ENCODE measurements at regions not wholly inside any gene's neighbourhood (a gene's known extent, or its start where the extent isn't known, plus 50 kb on each side); places are given as distances from the start of the nearest gene placed in this dataset.
"Not testable (repeated sequence)": the region's sequence is repeated elsewhere in the genome, so short reads cannot be mapped to it uniquely, and the experiment has no call there.

DNA sequence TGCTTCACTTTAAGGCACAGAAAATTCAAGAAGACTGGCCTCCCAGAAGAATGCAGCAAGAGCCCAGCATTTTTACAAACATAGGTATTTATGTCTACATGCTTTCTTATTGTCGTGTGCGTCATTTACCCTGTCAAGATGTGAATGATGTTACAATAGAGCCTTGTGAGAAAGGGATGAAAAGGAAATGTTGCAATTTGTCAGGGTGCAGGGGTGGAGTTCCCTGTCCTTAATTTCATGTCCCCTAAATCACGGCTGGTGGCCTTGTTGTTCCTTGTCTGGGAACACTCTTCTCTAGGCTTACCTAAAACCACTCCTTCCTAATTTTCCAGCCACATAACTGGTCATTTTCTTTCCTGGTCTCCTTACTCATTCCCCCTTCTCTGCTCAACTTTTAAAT, 194.2 kb downstream of the TXNL1 start:
- Mint-ChIP-seq H3K9me3 (ENCODE audit: low read depth) (peaks cover 19% of the 10 kb centered on the region), H3K4me3 (ENCODE audit: unreplicated experiment) (no peak overlapping the region), H3K27me3 (ENCODE audit: low read depth) (no peaks in the 10 kb centered on the region), H3K27ac (ENCODE audit: unreplicated experiment) (no peak overlapping the region), H3K36me3 (ENCODE audit: low read depth) (no peaks in the 10 kb centered on the region), H3K4me1 (ENCODE audit: low read depth) (no peaks in the 10 kb centered on the region)
- TF ChIP-seq, protein P1, sequence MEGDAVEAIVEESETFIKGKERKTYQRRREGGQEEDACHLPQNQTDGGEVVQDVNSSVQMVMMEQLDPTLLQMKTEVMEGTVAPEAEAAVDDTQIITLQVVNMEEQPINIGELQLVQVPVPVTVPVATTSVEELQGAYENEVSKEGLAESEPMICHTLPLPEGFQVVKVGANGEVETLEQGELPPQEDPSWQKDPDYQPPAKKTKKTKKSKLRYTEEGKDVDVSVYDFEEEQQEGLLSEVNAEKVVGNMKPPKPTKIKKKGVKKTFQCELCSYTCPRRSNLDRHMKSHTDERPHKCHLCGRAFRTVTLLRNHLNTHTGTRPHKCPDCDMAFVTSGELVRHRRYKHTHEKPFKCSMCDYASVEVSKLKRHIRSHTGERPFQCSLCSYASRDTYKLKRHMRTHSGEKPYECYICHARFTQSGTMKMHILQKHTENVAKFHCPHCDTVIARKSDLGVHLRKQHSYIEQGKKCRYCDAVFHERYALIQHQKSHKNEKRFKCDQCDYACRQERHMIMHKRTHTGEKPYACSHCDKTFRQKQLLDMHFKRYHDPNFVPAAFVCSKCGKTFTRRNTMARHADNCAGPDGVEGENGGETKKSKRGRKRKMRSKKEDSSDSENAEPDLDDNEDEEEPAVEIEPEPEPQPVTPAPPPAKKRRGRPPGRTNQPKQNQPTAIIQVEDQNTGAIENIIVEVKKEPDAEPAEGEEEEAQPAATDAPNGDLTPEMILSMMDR (IDR thresholded peaks at IDR 0.05), result no peak
- no peak for DNase-seq (ENCODE audit: low spot score)

DNA sequence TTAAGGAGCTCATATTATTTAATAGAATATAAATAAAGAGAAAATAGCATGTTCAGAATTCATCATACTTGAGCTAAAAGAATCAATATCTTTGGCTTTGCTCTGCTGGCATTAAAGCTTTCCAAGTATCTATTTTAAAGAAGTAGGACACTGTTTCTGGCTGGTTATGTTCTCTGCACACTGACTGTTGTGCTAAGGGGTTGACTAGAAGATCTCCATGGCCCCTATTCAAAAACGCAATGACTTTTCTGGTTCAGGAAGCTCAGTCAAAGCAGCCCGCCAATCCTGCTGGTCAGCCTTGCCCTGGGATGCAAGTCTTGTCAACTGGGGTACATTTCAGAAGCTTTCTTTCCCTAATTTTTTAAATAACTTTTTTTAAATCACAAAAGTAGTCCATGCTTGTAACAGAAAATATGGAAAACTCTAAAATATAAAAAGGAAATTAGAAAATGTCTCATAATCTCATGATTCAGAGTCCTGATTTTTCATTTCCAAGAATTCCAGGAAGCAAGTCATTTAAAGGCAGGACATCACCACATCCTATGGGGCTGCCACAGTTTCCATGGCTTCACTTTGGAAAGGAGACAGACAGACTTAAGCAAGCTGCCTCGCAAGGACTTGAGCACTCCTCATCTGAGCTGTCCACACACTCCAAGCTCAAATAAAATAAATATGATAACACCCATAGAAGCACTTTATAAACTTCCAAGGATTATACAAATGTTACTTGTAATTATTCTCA, 195.1 kb downstream of the TXNL1 start:
- Mint-ChIP-seq H3K4me3 (ENCODE audit: unreplicated experiment) (no peak overlapping the region), H3K9me3 (ENCODE audit: low read depth) (peaks cover 19% of the 10 kb centered on the region), H3K36me3 (ENCODE audit: low read depth) (no peaks in the 10 kb centered on the region), H3K27ac (ENCODE audit: unreplicated experiment) (no peak overlapping the region), H3K27me3 (ENCODE audit: low read depth) (no peaks in the 10 kb centered on the region), H3K4me1 (ENCODE audit: low read depth) (no peaks in the 10 kb centered on the region)
- TF ChIP-seq, protein P1 (IDR thresholded peaks at IDR 0.05), result no peak
- DNase-seq (ENCODE audit: low spot score), result no peak

DNA sequence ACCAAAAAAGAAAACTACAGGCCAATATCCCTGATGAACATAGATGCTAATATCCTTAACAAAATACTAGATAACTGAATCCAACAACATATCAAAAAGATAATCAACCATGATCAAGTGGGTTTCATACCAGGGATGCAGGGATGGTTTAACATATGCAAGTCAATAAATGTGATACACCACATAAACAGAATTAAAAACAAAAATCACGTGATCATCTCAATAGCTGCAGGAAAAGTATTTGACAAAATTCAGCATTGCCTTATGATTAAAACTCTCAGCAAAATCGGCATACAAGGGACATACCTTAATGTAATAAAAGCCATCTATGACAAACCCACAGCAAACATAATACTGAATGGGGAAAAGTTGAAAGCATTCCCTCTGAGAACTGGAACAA, 199.9 kb downstream of the TXNL1 start:
- not testable (repeated sequence) for H3K27ac Mint-ChIP-seq (ENCODE audit: unreplicated experiment)

DNA sequence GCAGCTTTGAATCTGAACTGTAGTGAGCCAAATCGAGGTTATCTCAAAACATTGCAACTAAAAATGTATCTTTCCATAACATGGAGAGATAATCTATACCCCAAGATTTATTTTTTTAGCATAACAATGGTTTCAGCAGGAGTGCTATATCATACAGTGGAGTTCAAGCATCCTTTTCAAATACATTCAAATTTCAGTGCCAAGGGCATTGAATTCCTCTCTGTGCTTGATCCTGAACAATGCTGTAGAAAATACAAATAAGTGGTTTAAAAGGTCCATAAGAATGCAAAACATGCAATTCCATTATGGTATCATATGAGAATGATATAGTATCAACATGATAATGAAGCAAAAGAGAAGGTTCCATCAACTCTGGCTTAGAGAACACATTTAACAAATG, 201.7 kb downstream of the TXNL1 start:
- H3K27ac Mint-ChIP-seq (ENCODE audit: unreplicated experiment), result no peak overlapping the region
- no peak overlapping the region for H3K4me3 Mint-ChIP-seq (ENCODE audit: unreplicated experiment)
- H3K4me1 Mint-ChIP-seq (ENCODE audit: low read depth), result peaks cover under 1% of the 10 kb centered on the region
- H3K27me3 Mint-ChIP-seq (ENCODE audit: low read depth), result no peaks in the 10 kb centered on the region
- peaks cover 13% of the 10 kb centered on the region for H3K9me3 Mint-ChIP-seq (ENCODE audit: low read depth)
- H3K36me3 Mint-ChIP-seq (ENCODE audit: low read depth), result no peaks in the 10 kb centered on the region
- TF ChIP-seq, protein P1 (IDR thresholded peaks at IDR 0.05), result no peak
- DNase-seq (ENCODE audit: low spot score), result no peak

More for the DNA sequence above, 199.9 kb downstream of the TXNL1 start:
- not testable (repeated sequence) for H3K27me3 Mint-ChIP-seq (ENCODE audit: low read depth); DNase-seq (ENCODE audit: low spot score); H3K36me3 Mint-ChIP-seq (ENCODE audit: low read depth); H3K4me1 Mint-ChIP-seq (ENCODE audit: low read depth); H3K4me3 Mint-ChIP-seq (ENCODE audit: unreplicated experiment)
- peaks cover 19% of the 10 kb centered on the region for H3K9me3 Mint-ChIP-seq (ENCODE audit: low read depth)

DNA sequence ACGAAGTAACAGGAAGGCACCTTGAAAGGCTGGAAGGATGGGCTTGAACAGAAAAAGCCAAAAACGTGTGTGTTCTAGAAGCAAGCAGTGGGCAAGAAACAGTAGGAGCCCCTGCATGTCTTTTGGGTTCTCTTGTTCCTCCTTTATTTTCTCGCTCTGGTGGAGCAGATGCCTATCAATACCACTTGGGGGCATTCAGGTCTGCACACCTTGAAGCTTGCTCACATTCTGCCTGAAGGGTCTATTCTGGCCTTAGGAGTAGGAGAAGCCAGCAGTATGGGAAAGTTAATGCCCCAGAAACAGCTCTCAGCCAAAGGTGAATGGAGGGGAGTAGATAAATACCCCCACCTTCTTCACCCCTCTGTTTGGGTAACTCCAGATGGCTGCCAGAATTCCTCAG, 204.5 kb downstream of the TXNL1 start:
- no peak overlapping the region for H3K4me3 Mint-ChIP-seq (ENCODE audit: unreplicated experiment)
- DNase-seq (ENCODE audit: low spot score), result no peak
- TF ChIP-seq, protein P1 (IDR thresholded peaks at IDR 0.05), result no peak
- H3K4me1 Mint-ChIP-seq (ENCODE audit: low read depth), result peaks cover 3% of the 10 kb centered on the region
- no peaks in the 10 kb centered on the region for H3K27me3 Mint-ChIP-seq (ENCODE audit: low read depth)
- peaks cover under 1% of the 10 kb centered on the region for H3K36me3 Mint-ChIP-seq (ENCODE audit: low read depth)
- no peak overlapping the region for H3K27ac Mint-ChIP-seq (ENCODE audit: unreplicated experiment)
- peaks cover 1% of the 10 kb centered on the region for H3K9me3 Mint-ChIP-seq (ENCODE audit: low read depth)

DNA sequence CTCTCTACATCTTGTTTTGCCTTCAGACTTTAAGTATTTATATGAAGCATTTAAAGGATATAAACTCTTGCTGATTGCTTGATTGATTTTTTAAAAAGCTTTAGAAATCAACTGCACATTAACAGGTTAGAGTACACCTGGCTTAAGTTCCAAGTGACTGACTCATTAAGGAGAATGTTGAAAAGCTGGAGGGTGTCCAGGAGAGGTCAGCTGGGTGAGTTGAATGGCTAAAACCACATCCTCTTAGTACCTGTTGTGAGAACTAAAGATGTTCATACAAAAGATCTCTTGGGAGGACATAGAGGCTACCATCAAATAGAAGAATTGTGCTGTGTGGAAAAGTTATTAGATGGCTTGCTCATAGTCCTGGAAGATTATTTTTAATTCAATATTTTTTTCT, 206.8 kb downstream of the TXNL1 start:
- Mint-ChIP-seq H3K4me3 (ENCODE audit: unreplicated experiment) (no peak overlapping the region), H3K9me3 (ENCODE audit: low read depth) (peaks cover 24% of the 10 kb centered on the region), H3K4me1 (ENCODE audit: low read depth) (peaks cover 3% of the 10 kb centered on the region), H3K36me3 (ENCODE audit: low read depth) (peaks cover 7% of the 10 kb centered on the region), H3K27ac (ENCODE audit: unreplicated experiment) (no peak overlapping the region), H3K27me3 (ENCODE audit: low read depth) (no peaks in the 10 kb centered on the region)
- TF ChIP-seq, protein P1 (IDR thresholded peaks at IDR 0.05), result no peak
- no peak for DNase-seq (ENCODE audit: low spot score)
